Neural progenitor cell (in vitro differentiated cells): ENCODE measurements at regions not wholly inside any gene's neighbourhood (a gene's known extent, or its start where the extent isn't known, plus 50 kb on each side); places are given as distances from the start of the nearest gene placed in this dataset.

Source experiments
- CTCF ChIP-seq: fragments of 200-600 bp; sonication (generic); IDR thresholded peaks from 2 replicates; pipeline ENCODE4 v1.5.1; 2017; ENCODE audit warnings: antibody characterized with exemption, mild to moderate bottlenecking
- EZH2 ChIP-seq: fragments of 200-600 bp; sonication (generic); IDR thresholded peaks from 2 replicates; pipeline ENCODE4 v1.6.1; 2017; ENCODE audit warnings: antibody characterized with exemption, mild to moderate bottlenecking, moderate library complexity
- EZH2phosphoT487 ChIP-seq: fragments of 200-600 bp; sonication (generic); IDR thresholded peaks from 2 replicates; pipeline ENCODE4 v1.6.1; 2017; ENCODE audit warnings: antibody characterized with exemption

- TF ChIP-seq CTCF (no peak), EZH2phosphoT487 (no peak), EZH2 (no peak)
Observed at GRCh38 chr4:138614398-138615142, 372.4 kb upstream of the SLC7A11 start.
